Glutamatergic neuron (in vitro differentiated cells): ENCODE measurements at regions not wholly inside any gene's neighbourhood (a gene's known extent, or its start where the extent isn't known, plus 50 kb on each side); places are given as distances from the start of the nearest gene placed in this dataset.
A peak's percentile ranks its signal among the peaks of the same experiment; 100 is the strongest.

Source experiments
- DNase-seq: peaks from one replicate; pipeline ENCODE4 v3.0.0; 2022
- H3K27ac Mint-ChIP-seq: one replicate; pipeline ENCODE4 v1.8.0; 2020; ENCODE audit warnings: mild to moderate bottlenecking, mixed read lengths, inconsistent platforms; ENCODE audit not compliant: unreplicated experiment
- H3K27me3 Mint-ChIP-seq: one replicate; pipeline ENCODE4 v1.8.0; 2020; ENCODE audit warnings: mild to moderate bottlenecking, moderate library complexity, mixed read lengths, inconsistent platforms; ENCODE audit not compliant: unreplicated experiment
- H3K36me3 Mint-ChIP-seq: one replicate; pipeline ENCODE4 v1.8.0; 2020; ENCODE audit warnings: mild to moderate bottlenecking, mixed read lengths, inconsistent platforms; ENCODE audit not compliant: unreplicated experiment
- H3K4me1 Mint-ChIP-seq: one replicate; pipeline ENCODE4 v1.8.0; 2020; ENCODE audit warnings: mild to moderate bottlenecking, low read depth, mixed read lengths, inconsistent platforms; ENCODE audit not compliant: unreplicated experiment
- H3K4me3 Mint-ChIP-seq: one replicate; pipeline ENCODE4 v1.8.0; 2020; ENCODE audit warnings: mild to moderate bottlenecking, mixed read lengths, inconsistent platforms; ENCODE audit not compliant: unreplicated experiment
- H3K9me3 Mint-ChIP-seq: one replicate; pipeline ENCODE4 v1.8.0; 2020; ENCODE audit warnings: mild to moderate bottlenecking, moderate library complexity, mixed read lengths, inconsistent platforms; ENCODE audit not compliant: unreplicated experiment
- TF ChIP-seq, protein P1 (sequence below): fragments of 200-600 bp; sonication (generic); IDR thresholded peaks from one replicate; pipeline ENCODE4 v1.5.0; 2021; ENCODE audit not compliant: partially characterized antibody, unreplicated experiment

DNA sequence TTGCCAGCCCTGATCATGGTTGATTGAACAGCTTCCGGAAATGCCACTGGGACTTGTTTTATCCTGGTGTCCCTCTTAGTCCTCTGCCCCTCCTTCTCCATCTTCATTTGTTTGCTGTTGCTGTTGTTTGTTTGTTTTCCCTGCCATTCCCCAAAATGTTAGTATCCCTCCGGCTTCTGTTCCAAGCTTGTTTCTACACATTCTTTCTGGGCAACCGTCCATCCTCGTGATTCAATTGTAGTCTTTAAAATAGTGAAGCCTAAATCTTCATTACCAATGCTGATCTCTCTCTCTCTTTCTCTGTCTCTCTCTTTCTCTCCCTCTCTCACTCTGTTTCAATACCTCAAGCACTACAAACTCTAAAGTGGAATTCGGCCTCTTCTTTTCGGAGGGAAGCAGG is 649.3 kb upstream of the ARGLU1 start:
- H3K4me1 Mint-ChIP-seq, result peaks cover 5% of the 10 kb centered on the region

DNA sequence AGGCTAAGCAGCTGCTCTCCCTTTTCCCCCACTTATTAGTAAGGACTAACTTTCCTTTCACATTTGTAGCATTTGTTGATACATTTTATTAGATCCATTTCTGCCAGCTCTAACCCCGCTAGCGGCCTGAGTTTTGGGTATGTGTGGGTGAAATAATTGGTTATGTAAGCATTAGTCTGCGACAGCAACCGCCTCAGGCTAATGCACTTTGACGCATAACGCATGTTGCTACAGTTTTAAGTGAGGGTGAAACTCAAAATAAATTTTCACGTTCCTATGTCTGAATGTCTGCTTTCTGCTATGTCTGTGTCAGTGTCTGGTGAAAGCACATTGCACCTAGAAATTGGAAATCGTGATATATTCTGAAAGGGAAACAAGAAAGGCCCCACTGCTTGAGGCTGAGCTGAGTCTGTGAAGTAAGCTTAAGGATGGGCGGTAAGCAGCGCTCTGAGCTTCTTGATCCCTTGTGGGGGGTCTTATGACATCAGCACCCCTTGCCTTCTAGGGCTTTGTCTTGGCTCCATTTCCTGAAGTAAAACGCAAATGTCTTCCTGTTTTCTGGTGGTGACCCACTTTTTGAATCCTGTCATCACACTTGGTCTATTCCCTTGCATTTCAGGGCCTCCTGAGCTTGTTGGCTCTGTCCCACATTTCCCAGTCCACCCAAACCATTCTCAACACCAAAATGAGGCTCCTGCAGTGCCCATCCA is 648.3 kb upstream of the ARGLU1 start:
- H3K27ac Mint-ChIP-seq, result no peak overlapping the region
- H3K36me3 Mint-ChIP-seq, result no peaks in the 10 kb centered on the region
- H3K9me3 Mint-ChIP-seq, result no peaks in the 10 kb centered on the region
- no peak overlapping the region for H3K4me3 Mint-ChIP-seq
- H3K4me1 Mint-ChIP-seq, result peaks cover 8% of the 10 kb centered on the region
- no peak for DNase-seq
- TF ChIP-seq, protein P1, sequence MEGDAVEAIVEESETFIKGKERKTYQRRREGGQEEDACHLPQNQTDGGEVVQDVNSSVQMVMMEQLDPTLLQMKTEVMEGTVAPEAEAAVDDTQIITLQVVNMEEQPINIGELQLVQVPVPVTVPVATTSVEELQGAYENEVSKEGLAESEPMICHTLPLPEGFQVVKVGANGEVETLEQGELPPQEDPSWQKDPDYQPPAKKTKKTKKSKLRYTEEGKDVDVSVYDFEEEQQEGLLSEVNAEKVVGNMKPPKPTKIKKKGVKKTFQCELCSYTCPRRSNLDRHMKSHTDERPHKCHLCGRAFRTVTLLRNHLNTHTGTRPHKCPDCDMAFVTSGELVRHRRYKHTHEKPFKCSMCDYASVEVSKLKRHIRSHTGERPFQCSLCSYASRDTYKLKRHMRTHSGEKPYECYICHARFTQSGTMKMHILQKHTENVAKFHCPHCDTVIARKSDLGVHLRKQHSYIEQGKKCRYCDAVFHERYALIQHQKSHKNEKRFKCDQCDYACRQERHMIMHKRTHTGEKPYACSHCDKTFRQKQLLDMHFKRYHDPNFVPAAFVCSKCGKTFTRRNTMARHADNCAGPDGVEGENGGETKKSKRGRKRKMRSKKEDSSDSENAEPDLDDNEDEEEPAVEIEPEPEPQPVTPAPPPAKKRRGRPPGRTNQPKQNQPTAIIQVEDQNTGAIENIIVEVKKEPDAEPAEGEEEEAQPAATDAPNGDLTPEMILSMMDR, result no peak
- no peaks in the 10 kb centered on the region for H3K27me3 Mint-ChIP-seq

More for the DNA sequence above, 649.3 kb upstream of the ARGLU1 start:
- Mint-ChIP-seq H3K9me3 (no peaks in the 10 kb centered on the region), H3K36me3 (no peaks in the 10 kb centered on the region), H3K27me3 (no peaks in the 10 kb centered on the region), H3K27ac (no peak overlapping the region), H3K4me3 (no peak overlapping the region)
- DNase-seq, result no peak
- TF ChIP-seq, protein P1, result no peak

DNA sequence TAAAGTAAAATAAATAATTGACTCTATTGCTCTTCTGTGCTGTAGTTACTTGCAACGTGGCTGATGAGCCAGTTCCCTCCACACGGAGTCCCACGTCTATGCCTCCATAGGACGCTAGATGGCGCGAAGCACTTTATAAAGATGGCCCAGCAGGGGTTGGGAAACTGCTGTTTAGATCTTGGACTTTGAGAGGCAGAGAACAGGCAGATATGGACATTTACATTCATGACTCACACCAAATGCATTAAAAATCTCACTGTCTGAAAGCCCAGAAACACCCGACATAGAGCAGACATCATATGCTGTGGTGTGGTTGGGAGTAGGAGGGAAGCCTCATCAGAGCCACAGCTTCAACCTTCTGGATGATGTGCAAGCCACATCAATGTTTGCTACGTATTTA is 643.1 kb upstream of the ARGLU1 start:
- Mint-ChIP-seq H3K4me3 (no peak overlapping the region), H3K27me3 (no peaks in the 10 kb centered on the region), H3K36me3 (no peaks in the 10 kb centered on the region), H3K9me3 (no peaks in the 10 kb centered on the region), H3K27ac (no peak overlapping the region), H3K4me1 (peaks cover 3% of the 10 kb centered on the region)
- TF ChIP-seq, protein P1, result peak; percentile 86
- peak; percentile 84 for DNase-seq

DNA sequence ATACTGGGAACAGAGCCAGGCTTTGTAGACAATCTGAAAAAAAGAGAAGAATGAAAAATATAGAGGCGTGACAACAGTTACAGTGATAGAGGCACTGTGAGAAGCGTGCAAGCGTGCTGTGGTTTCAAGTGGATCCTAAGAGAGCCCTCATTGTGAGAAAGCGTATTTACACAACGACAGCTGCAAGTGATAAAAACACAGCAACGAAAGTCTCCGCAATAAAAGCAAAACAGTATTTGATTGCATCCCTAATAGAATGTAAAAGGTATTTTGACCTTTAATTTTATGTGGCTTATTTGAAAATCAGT is 642.7 kb upstream of the ARGLU1 start:
- TF ChIP-seq, protein P1, result no peak
- Mint-ChIP-seq H3K27ac (no peak overlapping the region), H3K4me3 (no peak overlapping the region), H3K36me3 (no peaks in the 10 kb centered on the region), H3K27me3 (no peaks in the 10 kb centered on the region), H3K9me3 (no peaks in the 10 kb centered on the region), H3K4me1 (peaks cover 3% of the 10 kb centered on the region)
- DNase-seq, result no peak

DNA sequence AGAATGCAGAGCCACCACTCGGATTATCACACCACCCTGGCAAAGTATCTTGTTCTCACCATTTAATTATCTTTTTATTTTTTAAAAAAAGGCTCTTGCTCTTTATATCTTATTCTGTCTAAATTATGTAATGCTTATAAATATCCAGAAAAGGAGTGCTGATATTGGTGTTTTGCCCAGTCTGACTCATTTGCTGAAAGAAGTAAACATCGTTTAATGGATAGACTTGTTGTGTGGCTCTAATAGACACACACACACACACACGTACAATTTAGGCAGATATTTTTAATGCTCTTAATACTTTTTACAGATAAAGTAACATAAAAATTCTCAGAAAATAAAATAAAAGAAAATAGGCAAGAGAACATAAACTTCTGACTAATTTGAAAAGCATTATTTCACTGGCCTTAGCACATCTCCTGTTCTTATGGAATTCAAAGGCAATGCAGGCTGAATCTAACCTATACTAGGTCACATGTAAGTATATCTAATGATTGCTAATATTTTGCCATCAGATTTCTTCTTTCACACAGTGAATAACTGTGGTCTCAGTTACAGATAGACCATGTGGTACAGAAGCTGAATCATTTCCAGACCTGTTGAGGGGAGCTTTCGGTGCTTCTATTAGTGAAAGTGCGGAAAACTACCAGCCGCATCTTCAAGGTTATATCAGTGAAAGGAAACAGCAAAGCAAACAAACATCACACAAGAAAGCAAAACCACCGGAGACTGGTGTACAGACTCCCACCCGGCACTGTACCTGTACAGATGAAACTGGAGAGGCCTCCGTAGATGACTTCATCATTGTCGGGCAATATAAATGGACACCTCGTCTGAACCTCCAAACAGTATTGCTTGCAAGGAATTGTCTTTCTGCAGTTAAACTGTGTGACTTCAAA is 642.1 kb upstream of the ARGLU1 start:
- H3K9me3 Mint-ChIP-seq, result peaks cover 4% of the 10 kb centered on the region
- H3K27me3 Mint-ChIP-seq, result no peaks in the 10 kb centered on the region
- no peak overlapping the region for H3K4me3 Mint-ChIP-seq
- TF ChIP-seq, protein P1, result no peak
- no peak for DNase-seq
- peaks cover 7% of the 10 kb centered on the region for H3K4me1 Mint-ChIP-seq
- H3K36me3 Mint-ChIP-seq, result no peaks in the 10 kb centered on the region
- H3K27ac Mint-ChIP-seq, result no peak overlapping the region
